ENCODE measurements at regions not wholly inside any gene's neighbourhood (a gene's known extent, or its start where the extent isn't known, plus 50 kb on each side); places are given as distances from the start of the nearest gene placed in this dataset.

- Histone ChIP-seq H3K36me3 (ENCODE audit: control insufficient read depth, insufficient read depth, low read length) (no peaks in the 10 kb centered on the region), H3K27me3 (ENCODE audit: control insufficient read depth, insufficient read depth, low read length, poor library complexity, severe bottlenecking) (no peaks in the 10 kb centered on the region), H3K27ac (ENCODE audit: insufficient read depth, low read depth, low read length, poor library complexity, severe bottlenecking) (no peak overlapping the region), H3K4me1 (ENCODE audit: control insufficient read depth, insufficient read depth, low read length) (no peaks in the 10 kb centered on the region), H3K4me3 (ENCODE audit: insufficient read depth, low read depth, low read length) (no peak overlapping the region), H3K9me3 (ENCODE audit: control insufficient read depth, low read length) (no peaks in the 10 kb centered on the region)
- WGBS, 2 experiments = 93 to 94% methylated on average over 4 to 6 of the region's 6 CpGs
Measured at GRCh38 chr5:158629591-158630312, 470.0 kb downstream of the EBF1 start.

GRCh38 chr5:158626718-158627117 lies 473.0 kb downstream of the EBF1 start:
- Histone ChIP-seq H3K4me1 (ENCODE audit: control insufficient read depth, insufficient read depth, low read length) (no peaks in the 10 kb centered on the region), H3K36me3 (ENCODE audit: control insufficient read depth, insufficient read depth, low read length) (no peaks in the 10 kb centered on the region), H3K9me3 (ENCODE audit: control insufficient read depth, low read length) (no peaks in the 10 kb centered on the region), H3K4me3 (ENCODE audit: insufficient read depth, low read depth, low read length) (no peak overlapping the region), H3K27me3 (ENCODE audit: control insufficient read depth, insufficient read depth, low read length, poor library complexity, severe bottlenecking) (no peaks in the 10 kb centered on the region), H3K27ac (ENCODE audit: insufficient read depth, low read depth, low read length, poor library complexity, severe bottlenecking) (no peak overlapping the region)
- WGBS, 2 experiments = 89 to 93% methylated on average over 1 of the region's 1 CpG

GRCh38 chr5:158623971-158624370 lies 475.7 kb downstream of the EBF1 start:
- no peak overlapping the region for H3K4me3 ChIP-seq (ENCODE audit: insufficient read depth, low read depth, low read length)
- H3K4me1 ChIP-seq (ENCODE audit: control insufficient read depth, insufficient read depth, low read length) = no peaks in the 10 kb centered on the region
- 91 to 98% methylated on average over 3 to 4 of the region's 6 CpGs for WGBS, 2 experiments
- no peaks in the 10 kb centered on the region for H3K9me3 ChIP-seq (ENCODE audit: control insufficient read depth, low read length)
- no peaks in the 10 kb centered on the region for H3K27me3 ChIP-seq (ENCODE audit: control insufficient read depth, insufficient read depth, low read length, poor library complexity, severe bottlenecking)
- no peak overlapping the region for H3K27ac ChIP-seq (ENCODE audit: insufficient read depth, low read depth, low read length, poor library complexity, severe bottlenecking)
- no peaks in the 10 kb centered on the region for H3K36me3 ChIP-seq (ENCODE audit: control insufficient read depth, insufficient read depth, low read length)

GRCh38 chr5:158621391-158621790 lies 478.3 kb downstream of the EBF1 start:
- no peaks in the 10 kb centered on the region for H3K27me3 ChIP-seq (ENCODE audit: control insufficient read depth, insufficient read depth, low read length, poor library complexity, severe bottlenecking)
- WGBS, 2 experiments = 97 to 100% methylated on average over 1 to 2 of the region's 2 CpGs
- no peaks in the 10 kb centered on the region for H3K4me1 ChIP-seq (ENCODE audit: control insufficient read depth, insufficient read depth, low read length)
- H3K36me3 ChIP-seq (ENCODE audit: control insufficient read depth, insufficient read depth, low read length) = no peaks in the 10 kb centered on the region
- no peak overlapping the region for H3K4me3 ChIP-seq (ENCODE audit: insufficient read depth, low read depth, low read length)
- H3K27ac ChIP-seq (ENCODE audit: insufficient read depth, low read depth, low read length, poor library complexity, severe bottlenecking) = no peak overlapping the region
- no peaks in the 10 kb centered on the region for H3K9me3 ChIP-seq (ENCODE audit: control insufficient read depth, low read length)

GRCh38 chr5:158619083-158619788 lies 480.5 kb downstream of the EBF1 start:
- Histone ChIP-seq H3K4me3 (ENCODE audit: insufficient read depth, low read depth, low read length) (no peak overlapping the region), H3K4me1 (ENCODE audit: control insufficient read depth, insufficient read depth, low read length) (no peaks in the 10 kb centered on the region), H3K36me3 (ENCODE audit: control insufficient read depth, insufficient read depth, low read length) (no peaks in the 10 kb centered on the region), H3K27me3 (ENCODE audit: control insufficient read depth, insufficient read depth, low read length, poor library complexity, severe bottlenecking) (no peaks in the 10 kb centered on the region), H3K9me3 (ENCODE audit: control insufficient read depth, low read length) (no peaks in the 10 kb centered on the region), H3K27ac (ENCODE audit: insufficient read depth, low read depth, low read length, poor library complexity, severe bottlenecking) (no peak overlapping the region)
- WGBS, 2 experiments = 81 to 97% methylated on average over 3 of the region's 3 CpGs

GRCh38 chr5:158618256-158618655 lies 481.5 kb downstream of the EBF1 start:
- Histone ChIP-seq H3K4me1 (ENCODE audit: control insufficient read depth, insufficient read depth, low read length) (no peaks in the 10 kb centered on the region), H3K27me3 (ENCODE audit: control insufficient read depth, insufficient read depth, low read length, poor library complexity, severe bottlenecking) (no peaks in the 10 kb centered on the region), H3K27ac (ENCODE audit: insufficient read depth, low read depth, low read length, poor library complexity, severe bottlenecking) (no peak overlapping the region), H3K4me3 (ENCODE audit: insufficient read depth, low read depth, low read length) (no peak overlapping the region), H3K36me3 (ENCODE audit: control insufficient read depth, insufficient read depth, low read length) (no peaks in the 10 kb centered on the region), H3K9me3 (ENCODE audit: control insufficient read depth, low read length) (no peaks in the 10 kb centered on the region)
- 92 to 100% methylated on average over 2 of the region's 2 CpGs for WGBS, 2 experiments

GRCh38 chr5:158616707-158617106 lies 483.0 kb downstream of the EBF1 start:
- H3K4me3 ChIP-seq (ENCODE audit: insufficient read depth, low read depth, low read length) = no peak overlapping the region
- H3K4me1 ChIP-seq (ENCODE audit: control insufficient read depth, insufficient read depth, low read length) = no peaks in the 10 kb centered on the region
- H3K27ac ChIP-seq (ENCODE audit: insufficient read depth, low read depth, low read length, poor library complexity, severe bottlenecking) = no peak overlapping the region
- H3K9me3 ChIP-seq (ENCODE audit: control insufficient read depth, low read length) = no peaks in the 10 kb centered on the region
- no peaks in the 10 kb centered on the region for H3K36me3 ChIP-seq (ENCODE audit: control insufficient read depth, insufficient read depth, low read length)
- H3K27me3 ChIP-seq (ENCODE audit: control insufficient read depth, insufficient read depth, low read length, poor library complexity, severe bottlenecking) = no peaks in the 10 kb centered on the region

GRCh38 chr5:158614951-158615350 lies 484.8 kb downstream of the EBF1 start:
- Histone ChIP-seq H3K27ac (ENCODE audit: insufficient read depth, low read depth, low read length, poor library complexity, severe bottlenecking) (no peak overlapping the region), H3K27me3 (ENCODE audit: control insufficient read depth, insufficient read depth, low read length, poor library complexity, severe bottlenecking) (no peaks in the 10 kb centered on the region), H3K36me3 (ENCODE audit: control insufficient read depth, insufficient read depth, low read length) (no peaks in the 10 kb centered on the region), H3K4me1 (ENCODE audit: control insufficient read depth, insufficient read depth, low read length) (no peaks in the 10 kb centered on the region), H3K9me3 (ENCODE audit: control insufficient read depth, low read length) (no peaks in the 10 kb centered on the region), H3K4me3 (ENCODE audit: insufficient read depth, low read depth, low read length) (no peak overlapping the region)
- WGBS, 2 experiments = 88 to 100% methylated on average over 2 of the region's 2 CpGs

GRCh38 chr5:158611581-158611980 lies 488.1 kb downstream of the EBF1 start:
- no peaks in the 10 kb centered on the region for H3K9me3 ChIP-seq (ENCODE audit: control insufficient read depth, low read length)
- H3K4me3 ChIP-seq (ENCODE audit: insufficient read depth, low read depth, low read length) = no peak overlapping the region
- H3K27ac ChIP-seq (ENCODE audit: insufficient read depth, low read depth, low read length, poor library complexity, severe bottlenecking) = no peak overlapping the region
- no peaks in the 10 kb centered on the region for H3K27me3 ChIP-seq (ENCODE audit: control insufficient read depth, insufficient read depth, low read length, poor library complexity, severe bottlenecking)
- no peaks in the 10 kb centered on the region for H3K36me3 ChIP-seq (ENCODE audit: control insufficient read depth, insufficient read depth, low read length)
- peaks cover 12% of the 10 kb centered on the region for H3K4me1 ChIP-seq (ENCODE audit: control insufficient read depth, insufficient read depth, low read length)
- WGBS, 2 experiments = 93 to 94% methylated on average over 4 of the region's 4 CpGs

GRCh38 chr5:158610051-158610415 lies 489.7 kb downstream of the EBF1 start:
- Histone ChIP-seq H3K9me3 (ENCODE audit: control insufficient read depth, low read length) (no peaks in the 10 kb centered on the region), H3K27ac (ENCODE audit: insufficient read depth, low read depth, low read length, poor library complexity, severe bottlenecking) (no peak overlapping the region), H3K4me3 (ENCODE audit: insufficient read depth, low read depth, low read length) (no peak overlapping the region), H3K27me3 (ENCODE audit: control insufficient read depth, insufficient read depth, low read length, poor library complexity, severe bottlenecking) (no peaks in the 10 kb centered on the region), H3K36me3 (ENCODE audit: control insufficient read depth, insufficient read depth, low read length) (no peaks in the 10 kb centered on the region), H3K4me1 (ENCODE audit: control insufficient read depth, insufficient read depth, low read length) (peaks cover 12% of the 10 kb centered on the region)
- 98% methylated on average over 2 of the region's 2 CpGs; no CpG with 5 or more reads in 1 of the 2 experiments for WGBS, 2 experiments

All from ectodermal cell (in vitro differentiated cells).